ENCODE measurements at regions not wholly inside any gene's neighbourhood (a gene's known extent, or its start where the extent isn't known, plus 50 kb on each side); places are given as distances from the start of the nearest gene placed in this dataset.

GRCh38 chr5:50964746-50965653 lies 298.6 kb downstream of the PARP8 start:
- no peak for DNase-seq

- no peak for DNase-seq
Measured at GRCh38 chr5:50965654-50966375, 299.4 kb downstream of the PARP8 start.

- peak; percentile 29 for DNase-seq
Measured at GRCh38 chr5:50967009-50967562, 300.6 kb downstream of the PARP8 start.

GRCh38 chr5:50967563-50968355 lies 301.3 kb downstream of the PARP8 start:
- DNase-seq, result peak; percentile 17

- no peak for DNase-seq
Measured at GRCh38 chr5:50968356-50969149, 302.1 kb downstream of the PARP8 start.

GRCh38 chr5:50969151-50970031 lies 303.0 kb downstream of the PARP8 start:
- DNase-seq, result no peak

GRCh38 chr5:50975840-50976239 lies 309.4 kb downstream of the PARP8 start:
- DNase-seq, result no peak

- DNase-seq, result no peak
Measured at GRCh38 chr5:50978924-50979323, 312.5 kb downstream of the PARP8 start.

GRCh38 chr5:50984640-50985039 lies 318.2 kb downstream of the PARP8 start:
- no peak for DNase-seq

GRCh38 chr5:50990296-50990924 lies 324.0 kb downstream of the PARP8 start:
- no peak for DNase-seq

- DNase-seq, result no peak
Measured at GRCh38 chr5:50995285-50995942, 329.0 kb downstream of the PARP8 start.

- DNase-seq, result no peak
Measured at GRCh38 chr5:51001227-51001923, 334.9 kb downstream of the PARP8 start.

GRCh38 chr5:51002368-51002767 lies 335.9 kb downstream of the PARP8 start:
- no peak for DNase-seq

- no peak for DNase-seq
Measured at GRCh38 chr5:51013036-51013435, 346.6 kb downstream of the PARP8 start.

GRCh38 chr5:51018423-51018822 lies 352.0 kb downstream of the PARP8 start:
- DNase-seq, result no peak

- no peak for DNase-seq
Measured at GRCh38 chr5:51024263-51024662, 357.8 kb downstream of the PARP8 start.

GRCh38 chr5:51027271-51027670 lies 356.0 kb upstream of the ISL1 start:
- DNase-seq, result no peak

GRCh38 chr5:51028394-51028793 lies 354.9 kb upstream of the ISL1 start:
- DNase-seq, result no peak

GRCh38 chr5:51033215-51033614 lies 350.0 kb upstream of the ISL1 start:
- no peak for DNase-seq
